CD4-positive, alpha-beta T cell (primary cell): ENCODE measurements at regions not wholly inside any gene's neighbourhood (a gene's known extent, or its start where the extent isn't known, plus 50 kb on each side); places are given as distances from the start of the nearest gene placed in this dataset.

Source experiments
- ATAC-seq: fragments of 200-7000 bp; cut with Tn5 transposase; one replicate; pipeline ENCODE4 v1.10.0; 2022; ENCODE audit warnings: mild to moderate bottlenecking; ENCODE audit not compliant: poor library complexity
- CTCF ChIA-PET: fragments of 350-600 bp; sonication (Branson Sonifier 250); formaldehyde crosslinking; loops from one replicate; lab custom pipeline; 2021; ENCODE audit warnings: antibody characterized with exemption, inconsistent platforms; lab: Charles Lee
- POLR2A ChIA-PET: fragments of 350-600 bp; sonication (Branson Sonifier 250); formaldehyde crosslinking; loops from one replicate; lab custom pipeline; 2021; ENCODE audit warnings: antibody characterized with exemption, inconsistent platforms; lab: Charles Lee
- DNase-seq, 14 experiments: peaks; one replicate each; pipeline ENCODE4 v3.0.0-alpha.2; 2013 to 2020; ENCODE audit warnings: mixed read lengths in 2 of 14
- H3K27ac ChIP-seq, 2 donors: one replicate each; pipeline versions ENCODE4 v1.5.1 to v1.7.0; 2013; ENCODE audit warnings: low read length in 2 of 2, low read depth in 1 of 2, mild to moderate bottlenecking in 1 of 2
- H3K27me3 ChIP-seq, 2 experiments: 1 replicate in 1 of 2; 2 replicates in 1 of 2; pipeline versions ENCODE4 v1.6.1 to v1.7.0; 2013; ENCODE audit warnings: low read length in 2 of 2, control low read depth in 1 of 2, mild to moderate bottlenecking in 1 of 2, moderate library complexity in 1 of 2; ENCODE audit not compliant: insufficient read depth in 2 of 2, control insufficient read depth in 1 of 2
- H3K36me3 ChIP-seq: one replicate; pipeline ENCODE4 v1.6.1; 2013; ENCODE audit warnings: low read length, control low read depth; ENCODE audit not compliant: insufficient read depth
- H3K4me1 ChIP-seq: one replicate; pipeline ENCODE4 v1.6.1; 2013; ENCODE audit warnings: low read length, control low read depth; ENCODE audit not compliant: insufficient read depth
- H3K4me3 ChIP-seq: one replicate; pipeline ENCODE4 v1.5.1; 2013; ENCODE audit warnings: mild to moderate bottlenecking, low read length, moderate library complexity
- H3K9me3 ChIP-seq, 2 experiments: 1 replicate in 1 of 2; 2 replicates in 1 of 2; pipeline versions ENCODE4 v1.6.1 to v1.7.0; 2013; ENCODE audit warnings: low read length in 2 of 2, mild to moderate bottlenecking in 2 of 2, control low read depth in 1 of 2, moderate library complexity in 1 of 2; ENCODE audit not compliant: control insufficient read depth in 1 of 2, insufficient read depth in 1 of 2
- H3K27ac Mint-ChIP-seq: one replicate; pipeline ENCODE4 v1.8.0; 2020; ENCODE audit warnings: mixed read lengths
- H3K27me3 Mint-ChIP-seq: one replicate; pipeline ENCODE4 v1.8.0; 2021; ENCODE audit warnings: mixed read lengths
- H3K36me3 Mint-ChIP-seq: one replicate; pipeline ENCODE4 v1.8.0; 2021; ENCODE audit warnings: low read depth, mixed read lengths
- H3K4me1 Mint-ChIP-seq: one replicate; pipeline ENCODE4 v1.8.0; 2021; ENCODE audit warnings: low read depth, mixed read lengths
- H3K4me3 Mint-ChIP-seq: one replicate; pipeline ENCODE4 v1.8.0; 2020; ENCODE audit warnings: mild to moderate bottlenecking, mixed read lengths
- H3K9me3 Mint-ChIP-seq: one replicate; pipeline ENCODE4 v1.8.0; 2020; ENCODE audit warnings: mixed read lengths
- CTCF ChIP-seq: fragments of 200-600 bp; IDR thresholded peaks from one replicate; pipeline ENCODE4 v1.8.0; 2022; ENCODE audit warnings: antibody characterized with exemption, mild to moderate bottlenecking
- intact Hi-C, 2 experiments: fragments of 100-400 bp; cut with DNase I in 1 of 2; cut with micrococcal nuclease in 1 of 2; formaldehyde crosslinking; loops; one replicate each; pipeline versions ENCODE4 v1.15.1 to v1.9.0; 2023 to 2025; cut with DNase I, micrococcal nuclease

GRCh38 chr9:90722071-90722470 lies 79.4 kb upstream of the DIRAS2 start:
- ATAC-seq = no peak
- Mint-ChIP-seq H3K36me3 (no peaks in the 10 kb centered on the region), H3K4me1 (no peaks in the 10 kb centered on the region), H3K4me3 (no peak overlapping the region), H3K9me3 (no peaks in the 10 kb centered on the region), H3K27ac (no peak overlapping the region), H3K27me3 (peaks cover 7% of the 10 kb centered on the region)
- Histone ChIP-seq H3K27me3 (peaks cover 2 to 13% of the 10 kb centered on the region in 2 experiments), H3K4me1 (no peaks in the 10 kb centered on the region), H3K36me3 (no peaks in the 10 kb centered on the region), H3K4me3 (no peak overlapping the region), H3K9me3 (no peaks in the 10 kb centered on the region), H3K27ac (no peak overlapping the region)
- CTCF ChIA-PET = interaction anchor here (0.9 kb wide), 1 partner anchor 25 kb away, joined by 3 read pairs; no protein-coding TSS in a partner anchor
- no peak for TF ChIP-seq CTCF
- intact Hi-C loops = no loop called here
- POLR2A ChIA-PET = no interaction called here
- DNase-seq = no peak

DNA sequence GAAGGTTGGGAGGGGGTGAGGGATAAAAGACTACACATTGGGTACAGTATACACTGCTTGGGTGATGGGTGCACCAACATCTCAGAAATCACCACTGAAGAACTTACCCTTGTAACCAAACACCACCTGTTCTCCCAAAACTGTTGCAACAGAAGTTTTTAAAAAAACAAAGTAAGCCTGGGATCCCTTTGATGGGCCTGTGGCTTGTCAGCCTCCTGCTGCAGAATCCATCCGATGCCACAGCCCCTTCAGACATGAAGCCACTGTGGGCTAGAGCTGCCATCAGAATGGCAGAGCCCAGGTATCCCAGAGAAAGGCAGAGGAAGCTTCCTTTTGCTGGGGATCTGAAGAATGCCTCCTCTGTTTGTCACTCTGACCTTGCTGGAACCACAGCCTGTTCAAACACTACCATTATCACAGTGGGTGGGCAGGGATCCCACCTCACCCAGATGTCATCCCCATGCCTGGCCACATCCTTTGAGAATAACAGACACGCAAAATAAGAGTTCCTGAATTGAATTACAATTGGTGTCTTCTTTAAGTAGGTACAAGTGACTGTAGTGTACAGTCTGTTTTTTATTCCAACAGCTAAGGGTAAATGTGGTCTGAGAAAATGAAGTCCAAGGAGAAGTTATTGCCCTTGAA lies 78.1 kb upstream of the DIRAS2 start:
- H3K27ac Mint-ChIP-seq = no peak overlapping the region
- no peak for TF ChIP-seq CTCF
- no peak for ATAC-seq
- Histone ChIP-seq H3K4me3 (no peak overlapping the region), H3K36me3 (no peaks in the 10 kb centered on the region), H3K9me3 (no peaks in the 10 kb centered on the region), H3K27ac (no peak overlapping the region), H3K4me1 (no peaks in the 10 kb centered on the region), H3K27me3 (peaks cover 2 to 13% of the 10 kb centered on the region in 2 experiments)
- H3K9me3 Mint-ChIP-seq = no peaks in the 10 kb centered on the region
- no peak overlapping the region for H3K4me3 Mint-ChIP-seq
- ChIA-PET POLR2A (no interaction called here), CTCF (no interaction called here)
- no peaks in the 10 kb centered on the region for H3K4me1 Mint-ChIP-seq
- intact Hi-C loops = no loop called here
- no peak for DNase-seq
- peaks cover 11% of the 10 kb centered on the region for H3K27me3 Mint-ChIP-seq
- no peaks in the 10 kb centered on the region for H3K36me3 Mint-ChIP-seq

DNA sequence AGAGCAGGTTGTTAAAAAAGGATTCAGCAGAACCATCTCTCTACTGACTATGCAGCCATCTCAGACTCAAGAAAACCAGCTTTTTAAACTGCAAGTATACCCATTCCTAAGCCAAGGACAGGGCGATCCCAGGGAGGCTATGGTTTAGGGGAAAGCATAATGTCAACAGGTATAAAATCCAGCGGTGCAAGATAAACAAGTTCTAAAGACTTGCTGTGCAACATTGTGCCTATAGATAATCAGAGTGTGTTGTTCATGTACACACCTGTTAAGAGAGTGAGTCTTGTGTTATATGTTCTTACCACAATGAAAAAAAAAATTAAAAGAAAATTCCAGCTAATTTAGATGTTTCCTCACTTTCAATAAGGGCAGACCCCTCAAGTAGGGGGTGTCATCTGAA lies 63.6 kb upstream of the DIRAS2 start:
- H3K27ac ChIP-seq = no peak overlapping the region
- intact Hi-C loops = no loop called here
- ATAC-seq = no peak
- H3K4me3 Mint-ChIP-seq = no peak overlapping the region
- H3K4me3 ChIP-seq = no peak overlapping the region
- H3K36me3 ChIP-seq = no peaks in the 10 kb centered on the region
- H3K9me3 ChIP-seq = peaks cover 0 to 3% of the 10 kb centered on the region in 2 experiments
- H3K27ac Mint-ChIP-seq = no peak overlapping the region
- DNase-seq = no peak
- CTCF ChIA-PET = no interaction called here
- H3K4me1 Mint-ChIP-seq = no peaks in the 10 kb centered on the region
- H3K9me3 Mint-ChIP-seq = no peaks in the 10 kb centered on the region
- no peak for TF ChIP-seq CTCF
- POLR2A ChIA-PET = no interaction called here
- H3K27me3 ChIP-seq = no peaks in the 10 kb centered on the region
- peaks cover 9% of the 10 kb centered on the region for H3K27me3 Mint-ChIP-seq
- H3K4me1 ChIP-seq = no peaks in the 10 kb centered on the region
- no peaks in the 10 kb centered on the region for H3K36me3 Mint-ChIP-seq
